PC-9 (cell line): ENCODE measurements at regions not wholly inside any gene's neighbourhood (a gene's known extent, or its start where the extent isn't known, plus 50 kb on each side); places are given as distances from the start of the nearest gene placed in this dataset.

Experiments used
- CTCF ChIP-seq: fragments of 200-600 bp; sonication (generic); conservative IDR thresholded peaks from 2 replicates; pipeline ENCODE4 v1.6.1; 2017; ENCODE audit warnings: mixed run types, antibody characterized with exemption, mild to moderate bottlenecking, moderate library complexity
- EZH2 ChIP-seq: fragments of 200-600 bp; sonication (generic); IDR thresholded peaks from 2 replicates; pipeline ENCODE4 v1.8.0; 2017; ENCODE audit warnings: antibody characterized with exemption, low read depth

GRCh38 chr1:198858033-198858432 lies 219.2 kb downstream of the PTPRC start:
- TF ChIP-seq CTCF (no peak), EZH2 (no peak)
